ENCODE measurements at regions not wholly inside any gene's neighbourhood (a gene's known extent, or its start where the extent isn't known, plus 50 kb on each side); places are given as distances from the start of the nearest gene placed in this dataset.

DNA sequence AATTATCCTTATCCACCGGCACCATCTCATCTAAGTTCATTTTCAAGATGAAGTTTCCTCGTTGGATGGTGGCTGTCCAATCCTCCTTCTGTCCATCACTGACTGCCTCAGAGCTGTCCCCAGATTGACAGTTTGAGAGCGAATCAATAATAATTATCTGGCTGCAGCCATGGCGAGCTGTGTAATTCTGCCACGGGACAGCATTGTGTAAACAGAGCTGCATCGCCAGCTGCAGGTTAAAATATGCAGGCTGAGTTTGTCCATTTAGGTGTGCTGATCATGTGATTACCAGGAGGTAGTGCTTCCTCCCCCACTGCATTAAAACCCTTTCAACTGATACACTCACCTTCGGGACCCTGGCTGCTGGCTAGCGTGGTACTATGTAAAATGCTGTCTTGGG, 461.9 kb upstream of the ONECUT1 start:
- DNase-seq (no peak), ATAC-seq (ENCODE audit: insufficient read depth, low read depth) (no peak)
- Histone ChIP-seq H3K79me2 (ENCODE audit: insufficient read depth, low read length) (no peaks in the 10 kb centered on the region), H3K27me3 (ENCODE audit: insufficient read depth, low read length, poor library complexity) (no peaks in the 10 kb centered on the region), H3K9me3 (ENCODE audit: insufficient read depth, low read length, severe bottlenecking) (no peaks in the 10 kb centered on the region), H3K9ac (ENCODE audit: low read depth, low read length) (no peak overlapping the region), H2AFZ (ENCODE audit: low read depth, low read length) (no peak overlapping the region), H3K4me1 (ENCODE audit: insufficient read depth, low read length) (no peaks in the 10 kb centered on the region), H3K27ac (ENCODE audit: low read length) (no peak overlapping the region), H3K4me3 (ENCODE audit: low read depth in 1 of 2, low read length in 2 of 2) (no peak overlapping the region), H4K20me1 (ENCODE audit: insufficient read depth, low read length) (no peaks in the 10 kb centered on the region), H3K36me3 (ENCODE audit: insufficient read depth, low read length) (no peaks in the 10 kb centered on the region), H3K4me2 (ENCODE audit: insufficient read depth, low read length) (no peak overlapping the region)
- TF ChIP-seq EZH2 (IDR thresholded peaks at IDR 0.05; ENCODE audit: borderline replicate concordance, low read depth, low read length, severe bottlenecking) = no peak

DNA sequence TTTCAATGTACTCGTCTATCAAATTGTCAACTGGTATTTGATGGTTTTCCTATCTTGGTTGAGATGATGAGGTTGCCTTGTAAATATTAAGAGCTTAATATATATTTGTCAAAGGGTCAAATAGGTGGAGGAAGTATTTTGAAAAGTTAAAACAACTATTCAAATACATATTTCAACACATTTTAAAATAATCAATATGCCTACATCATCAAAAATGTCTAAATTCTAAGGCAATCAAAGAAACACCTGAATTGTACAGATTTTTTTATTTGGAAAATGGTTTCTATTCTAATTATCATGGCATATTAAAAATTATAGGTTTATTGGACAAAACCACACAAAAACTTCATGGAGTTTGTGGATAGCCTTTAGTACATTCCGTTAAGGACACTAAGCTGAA, 461.4 kb upstream of the ONECUT1 start:
- Histone ChIP-seq H3K36me3 (ENCODE audit: insufficient read depth, low read length) (no peaks in the 10 kb centered on the region), H3K27ac (ENCODE audit: low read length) (no peak overlapping the region), H3K4me2 (ENCODE audit: insufficient read depth, low read length) (no peak overlapping the region), H3K4me1 (ENCODE audit: insufficient read depth, low read length) (no peaks in the 10 kb centered on the region), H2AFZ (ENCODE audit: low read depth, low read length) (no peak overlapping the region), H3K9ac (ENCODE audit: low read depth, low read length) (no peak overlapping the region), H3K9me3 (ENCODE audit: insufficient read depth, low read length, severe bottlenecking) (no peaks in the 10 kb centered on the region), H3K27me3 (ENCODE audit: insufficient read depth, low read length, poor library complexity) (no peaks in the 10 kb centered on the region), H3K4me3 (ENCODE audit: low read depth in 1 of 2, low read length in 2 of 2) (no peak overlapping the region), H4K20me1 (ENCODE audit: insufficient read depth, low read length) (no peaks in the 10 kb centered on the region), H3K79me2 (ENCODE audit: insufficient read depth, low read length) (no peaks in the 10 kb centered on the region)
- no peak for TF ChIP-seq EZH2 (IDR thresholded peaks at IDR 0.05; ENCODE audit: borderline replicate concordance, low read depth, low read length, severe bottlenecking)
- TF ChIP-seq, protein P1, sequence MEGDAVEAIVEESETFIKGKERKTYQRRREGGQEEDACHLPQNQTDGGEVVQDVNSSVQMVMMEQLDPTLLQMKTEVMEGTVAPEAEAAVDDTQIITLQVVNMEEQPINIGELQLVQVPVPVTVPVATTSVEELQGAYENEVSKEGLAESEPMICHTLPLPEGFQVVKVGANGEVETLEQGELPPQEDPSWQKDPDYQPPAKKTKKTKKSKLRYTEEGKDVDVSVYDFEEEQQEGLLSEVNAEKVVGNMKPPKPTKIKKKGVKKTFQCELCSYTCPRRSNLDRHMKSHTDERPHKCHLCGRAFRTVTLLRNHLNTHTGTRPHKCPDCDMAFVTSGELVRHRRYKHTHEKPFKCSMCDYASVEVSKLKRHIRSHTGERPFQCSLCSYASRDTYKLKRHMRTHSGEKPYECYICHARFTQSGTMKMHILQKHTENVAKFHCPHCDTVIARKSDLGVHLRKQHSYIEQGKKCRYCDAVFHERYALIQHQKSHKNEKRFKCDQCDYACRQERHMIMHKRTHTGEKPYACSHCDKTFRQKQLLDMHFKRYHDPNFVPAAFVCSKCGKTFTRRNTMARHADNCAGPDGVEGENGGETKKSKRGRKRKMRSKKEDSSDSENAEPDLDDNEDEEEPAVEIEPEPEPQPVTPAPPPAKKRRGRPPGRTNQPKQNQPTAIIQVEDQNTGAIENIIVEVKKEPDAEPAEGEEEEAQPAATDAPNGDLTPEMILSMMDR (IDR thresholded peaks at IDR 0.05; ENCODE audit: borderline replicate concordance, extremely low read depth, low read length, poor library complexity, severe bottlenecking) = no peak
- no peak for DNase-seq
- no peak for ATAC-seq (ENCODE audit: insufficient read depth, low read depth)

DNA sequence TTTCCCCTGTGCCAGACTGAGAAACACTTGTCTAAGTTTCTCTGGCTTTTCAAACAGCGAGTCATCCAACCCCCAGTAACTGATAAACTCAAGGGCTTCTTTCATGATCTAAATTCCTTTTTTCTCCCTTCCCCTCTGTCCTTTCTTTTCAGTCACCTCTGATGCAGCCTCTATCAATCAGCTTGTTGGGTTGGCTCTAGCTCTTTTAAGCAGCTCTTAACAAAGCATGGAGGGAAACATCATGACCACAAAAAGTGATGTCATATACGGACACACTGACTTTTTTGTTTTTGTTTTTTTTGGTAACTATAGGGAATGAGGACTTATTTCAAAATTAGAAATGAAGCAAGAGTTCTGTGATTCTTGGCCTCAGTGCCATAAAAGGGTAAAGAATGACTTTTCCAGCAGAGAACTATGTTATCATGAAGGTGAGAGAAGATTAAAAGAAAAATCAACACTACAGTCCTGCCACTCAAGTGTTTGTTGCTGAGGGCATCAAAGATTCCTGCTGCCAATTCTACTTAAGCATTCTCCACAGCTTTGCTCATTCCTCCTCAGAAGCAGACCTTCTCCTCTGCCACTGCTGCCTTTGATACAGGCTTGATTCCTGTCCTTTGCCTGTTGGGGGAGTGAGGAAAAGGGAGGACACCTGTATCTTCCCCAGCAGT, 457.0 kb upstream of the ONECUT1 start:
- Histone ChIP-seq H3K36me3 (ENCODE audit: insufficient read depth, low read length) (no peaks in the 10 kb centered on the region), H2AFZ (ENCODE audit: low read depth, low read length) (no peak overlapping the region), H3K9ac (ENCODE audit: low read depth, low read length) (no peak overlapping the region), H3K9me3 (ENCODE audit: insufficient read depth, low read length, severe bottlenecking) (no peaks in the 10 kb centered on the region), H3K4me3 (ENCODE audit: low read depth in 1 of 2, low read length in 2 of 2) (no peak overlapping the region), H3K4me1 (ENCODE audit: insufficient read depth, low read length) (no peaks in the 10 kb centered on the region), H4K20me1 (ENCODE audit: insufficient read depth, low read length) (no peaks in the 10 kb centered on the region), H3K27me3 (ENCODE audit: insufficient read depth, low read length, poor library complexity) (no peaks in the 10 kb centered on the region), H3K27ac (ENCODE audit: low read length) (no peak overlapping the region), H3K79me2 (ENCODE audit: insufficient read depth, low read length) (no peaks in the 10 kb centered on the region), H3K4me2 (ENCODE audit: insufficient read depth, low read length) (no peak overlapping the region)
- ATAC-seq (ENCODE audit: insufficient read depth, low read depth) (no peak), DNase-seq (no peak)
- TF ChIP-seq, protein P1 (IDR thresholded peaks at IDR 0.05; ENCODE audit: borderline replicate concordance, extremely low read depth, low read length, poor library complexity, severe bottlenecking) = no peak
- no peak for TF ChIP-seq EZH2 (IDR thresholded peaks at IDR 0.05; ENCODE audit: borderline replicate concordance, low read depth, low read length, severe bottlenecking)

DNA sequence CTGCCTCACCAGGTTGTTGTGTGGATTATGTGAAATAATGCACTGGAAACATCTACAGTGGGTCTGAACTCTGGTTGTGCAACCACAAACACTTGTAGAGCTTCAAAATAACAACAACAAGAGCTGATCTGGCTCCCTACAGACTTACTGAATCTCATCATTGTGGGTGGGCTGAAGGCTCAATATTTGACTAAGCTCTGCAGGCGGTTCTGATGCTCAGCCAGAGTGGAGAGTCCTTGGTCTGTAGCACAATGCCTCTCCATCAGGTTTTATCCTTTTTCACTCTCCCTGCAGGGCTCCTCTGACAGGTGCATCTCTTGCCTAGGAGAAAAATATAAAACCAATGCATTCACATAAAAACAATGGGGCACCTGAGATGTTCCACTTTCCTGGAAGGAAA, 456.3 kb upstream of the ONECUT1 start:
- no peaks in the 10 kb centered on the region for H3K9me3 ChIP-seq (ENCODE audit: insufficient read depth, low read length, severe bottlenecking)
- H3K27me3 ChIP-seq (ENCODE audit: insufficient read depth, low read length, poor library complexity) = no peaks in the 10 kb centered on the region
- no peaks in the 10 kb centered on the region for H3K36me3 ChIP-seq (ENCODE audit: insufficient read depth, low read length)
- no peak overlapping the region for H3K4me3 ChIP-seq (ENCODE audit: low read depth in 1 of 2, low read length in 2 of 2)
- no peaks in the 10 kb centered on the region for H3K79me2 ChIP-seq (ENCODE audit: insufficient read depth, low read length)
- H3K27ac ChIP-seq (ENCODE audit: low read length) = no peak overlapping the region
- no peak for DNase-seq
- no peak overlapping the region for H3K9ac ChIP-seq (ENCODE audit: low read depth, low read length)
- no peaks in the 10 kb centered on the region for H3K4me1 ChIP-seq (ENCODE audit: insufficient read depth, low read length)
- ATAC-seq (ENCODE audit: insufficient read depth, low read depth) = no peak
- H2AFZ ChIP-seq (ENCODE audit: low read depth, low read length) = no peak overlapping the region
- TF ChIP-seq, protein P1 (IDR thresholded peaks at IDR 0.05; ENCODE audit: borderline replicate concordance, extremely low read depth, low read length, poor library complexity, severe bottlenecking) = no peak
- TF ChIP-seq EZH2 (IDR thresholded peaks at IDR 0.05; ENCODE audit: borderline replicate concordance, low read depth, low read length, severe bottlenecking) = no peak
- H4K20me1 ChIP-seq (ENCODE audit: insufficient read depth, low read length) = no peaks in the 10 kb centered on the region
- H3K4me2 ChIP-seq (ENCODE audit: insufficient read depth, low read length) = no peak overlapping the region
